CD14-positive monocyte (primary cell): ENCODE measurements at regions not wholly inside any gene's neighbourhood (a gene's known extent, or its start where the extent isn't known, plus 50 kb on each side); places are given as distances from the start of the nearest gene placed in this dataset.

Experiments used
- DNase-seq, 3 donors: peaks; one replicate each; pipeline ENCODE4 v3.0.0-alpha.2; 2011 to 2022
- H2AFZ ChIP-seq: 2 replicates; pipeline ENCODE4 v1.6.0; 2012; ENCODE audit warnings: mild to moderate bottlenecking, low read depth, low read length, inconsistent platforms; ENCODE audit not compliant: insufficient read depth, poor library complexity, severe bottlenecking
- H3K27ac ChIP-seq, 2 donors: 1 replicate in 1 of 2; 2 replicates in 1 of 2; pipeline ENCODE4 v1.5.1; 2012 to 2013; ENCODE audit warnings: low read length in 2 of 2, control low read depth in 1 of 2, inconsistent platforms in 1 of 2, low read depth in 1 of 2, mild to moderate bottlenecking in 1 of 2
- H3K27me3 ChIP-seq, 2 donors: one replicate each; pipeline versions ENCODE4 v1.6.0 to v1.6.1; 2011 to 2013; ENCODE audit warnings: low read length in 2 of 2; ENCODE audit not compliant: control insufficient read depth in 2 of 2, insufficient read depth in 2 of 2
- H3K36me3 ChIP-seq, 2 donors: replicated peaks in 1 of 2; 1 replicate in 1 of 2; 2 replicates in 1 of 2; pipeline versions ENCODE4 v1.5.1 to v1.6.1; 2012 to 2013; ENCODE audit warnings: low read length in 2 of 2, control low read depth in 1 of 2, inconsistent platforms in 1 of 2, mild to moderate bottlenecking in 1 of 2; ENCODE audit not compliant: insufficient read depth in 2 of 2, control insufficient read depth in 1 of 2
- H3K4me1 ChIP-seq, 2 donors: 1 replicate in 1 of 2; 2 replicates in 1 of 2; pipeline versions ENCODE4 v1.5.1 to v1.6.1; 2012 to 2013; ENCODE audit warnings: low read length in 2 of 2, control low read depth in 1 of 2, inconsistent platforms in 1 of 2, mild to moderate bottlenecking in 1 of 2, moderate library complexity in 1 of 2; ENCODE audit not compliant: insufficient read depth in 2 of 2, control insufficient read depth in 1 of 2
- H3K4me2 ChIP-seq: replicated peaks from 2 replicates; pipeline ENCODE3; 2012; ENCODE audit warnings: low read length, moderate library complexity, mild to moderate bottlenecking; ENCODE audit not compliant: poor library complexity, severe bottlenecking; ENCODE audit errors: extremely low read depth
- H3K4me3 ChIP-seq, 3 experiments: fragments of 200-600 bp in 1 of 3; sonication (generic) in 1 of 3; replicated peaks in 1 of 3; 1 replicate in 2 of 3; 2 replicates in 1 of 3; pipeline ENCODE4 v1.5.1; 2011 to 2013; ENCODE audit warnings: low read length in 3 of 3, mild to moderate bottlenecking in 3 of 3, control low read depth in 2 of 3, low read depth in 2 of 3, inconsistent platforms in 1 of 3, moderate library complexity in 1 of 3
- H3K79me2 ChIP-seq: 2 replicates; pipeline ENCODE4 v1.6.0; 2012; ENCODE audit warnings: mild to moderate bottlenecking, control low read depth, inconsistent platforms, low read length, moderate library complexity; ENCODE audit not compliant: insufficient read depth
- H3K9ac ChIP-seq: 2 replicates; pipeline ENCODE4 v1.6.0; 2017; ENCODE audit warnings: low read length, mild to moderate bottlenecking; ENCODE audit not compliant: insufficient read depth, poor library complexity, severe bottlenecking
- H3K9me3 ChIP-seq, 2 donors: replicated peaks in 1 of 2; 1 replicate in 1 of 2; 2 replicates in 1 of 2; pipeline versions ENCODE4 v1.5.1 to v1.6.1; 2012 to 2013; ENCODE audit warnings: low read length in 2 of 2, control low read depth in 1 of 2; ENCODE audit not compliant: control insufficient read depth in 1 of 2, insufficient read depth in 1 of 2
- H4K20me1 ChIP-seq: 2 replicates; pipeline ENCODE4 v1.6.0; 2012; ENCODE audit warnings: mild to moderate bottlenecking, low read length, control low read depth, moderate library complexity; ENCODE audit not compliant: insufficient read depth
- H3K27ac Mint-ChIP-seq, 7 donors: one replicate each; pipeline ENCODE4 v1.8.0; 2020; ENCODE audit warnings: mild to moderate bottlenecking in 7 of 7, mixed read lengths in 7 of 7, moderate library complexity in 6 of 7, inconsistent platforms in 2 of 7
- H3K27me3 Mint-ChIP-seq, 3 donors: one replicate each; pipeline ENCODE4 v1.8.0; 2021 to 2022; ENCODE audit warnings: low read depth in 3 of 3, mild to moderate bottlenecking in 3 of 3, mixed read lengths in 3 of 3, moderate library complexity in 3 of 3, inconsistent platforms in 1 of 3
- H3K36me3 Mint-ChIP-seq, 2 donors: one replicate each; pipeline ENCODE4 v1.8.0; 2020; ENCODE audit warnings: mixed read lengths in 2 of 2, inconsistent platforms in 1 of 2, mild to moderate bottlenecking in 1 of 2
- H3K4me1 Mint-ChIP-seq: one replicate; pipeline ENCODE4 v1.8.0; 2020; ENCODE audit warnings: mild to moderate bottlenecking, mixed read lengths
- H3K4me3 Mint-ChIP-seq, 2 donors: one replicate each; pipeline ENCODE4 v1.8.0; 2020; ENCODE audit warnings: mild to moderate bottlenecking in 2 of 2, mixed read lengths in 2 of 2, moderate library complexity in 1 of 2
- H3K9me3 Mint-ChIP-seq, 7 donors: one replicate each; pipeline ENCODE4 v1.8.0; 2020 to 2022; ENCODE audit warnings: mixed read lengths in 7 of 7, mild to moderate bottlenecking in 6 of 7, moderate library complexity in 6 of 7, inconsistent platforms in 2 of 7
- WGBS: methylation state at CpG from one replicate; pipeline ENCODE4 v1.1.5; 2013; ENCODE audit warnings: missing lambda C conversion rate; ENCODE audit not compliant: insufficient coverage; 5-methylcytosine and 5-hydroxymethylcytosine counted together
- intact Hi-C, 2 donors: fragments of 100-400 bp; cut with micrococcal nuclease; formaldehyde crosslinking; loops; one replicate each; pipeline versions ENCODE4 v1.15.0 to v1.15.1; 2023
- TF ChIP-seq, protein P1 (sequence below): fragments of 200-600 bp; IDR thresholded peaks from one replicate; pipeline ENCODE4 v1.8.0; 2022; ENCODE audit warnings: antibody characterized with exemption, mild to moderate bottlenecking

DNA sequence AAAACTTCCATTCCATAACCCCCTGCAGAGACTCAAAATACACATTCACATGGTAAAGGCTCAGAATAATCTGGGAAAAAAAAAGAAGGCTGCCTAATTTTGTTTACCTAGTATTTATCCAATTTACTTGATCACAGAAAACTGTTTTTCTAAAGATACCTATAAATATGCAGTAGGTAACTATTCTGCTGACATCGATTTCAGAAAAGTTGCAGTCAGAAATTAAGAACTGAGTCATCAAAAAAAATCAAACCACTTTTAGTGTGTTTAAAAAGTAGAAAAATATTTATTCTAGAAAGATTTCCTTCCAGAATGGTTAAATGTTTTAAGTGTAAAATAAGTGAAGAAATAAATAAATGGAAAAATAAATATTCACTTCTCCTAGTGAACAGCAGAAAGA lies 254.5 kb upstream of the CAND1 start:
- no peak overlapping the region for H3K4me3 ChIP-seq

GRCh38 chr12:67018105-67018504 lies 251.1 kb upstream of the CAND1 start:
- Histone ChIP-seq H2AFZ (no peak overlapping the region), H3K4me3 (no peak overlapping the region), H3K27me3 (peaks cover 0 to 2% of the 10 kb centered on the region in 2 donors), H3K36me3 (no peaks in the 10 kb centered on the region), H3K4me1 (no peaks in the 10 kb centered on the region), H3K27ac (no peak overlapping the region), H3K4me2 (no peak overlapping the region), H4K20me1 (no peaks in the 10 kb centered on the region), H3K9me3 (no peaks in the 10 kb centered on the region), H3K9ac (no peak overlapping the region), H3K79me2 (no peaks in the 10 kb centered on the region)
- Mint-ChIP-seq H3K4me1 (no peaks in the 10 kb centered on the region), H3K4me3 (no peak overlapping the region), H3K36me3 (no peaks in the 10 kb centered on the region), H3K27me3 (peaks cover 0 to 2% (median 0%) of the 10 kb centered on the region in 3 donors), H3K9me3 (peaks cover 0 to 2% (median 0%) of the 10 kb centered on the region in 7 donors), H3K27ac (peak overlapping the region in 1 of 7 donors; percentile 70)
- 100% methylated on average over 4 of the region's 5 CpGs for WGBS
- intact Hi-C loops, result no loop called here
- no peak for DNase-seq
- TF ChIP-seq, protein P1, sequence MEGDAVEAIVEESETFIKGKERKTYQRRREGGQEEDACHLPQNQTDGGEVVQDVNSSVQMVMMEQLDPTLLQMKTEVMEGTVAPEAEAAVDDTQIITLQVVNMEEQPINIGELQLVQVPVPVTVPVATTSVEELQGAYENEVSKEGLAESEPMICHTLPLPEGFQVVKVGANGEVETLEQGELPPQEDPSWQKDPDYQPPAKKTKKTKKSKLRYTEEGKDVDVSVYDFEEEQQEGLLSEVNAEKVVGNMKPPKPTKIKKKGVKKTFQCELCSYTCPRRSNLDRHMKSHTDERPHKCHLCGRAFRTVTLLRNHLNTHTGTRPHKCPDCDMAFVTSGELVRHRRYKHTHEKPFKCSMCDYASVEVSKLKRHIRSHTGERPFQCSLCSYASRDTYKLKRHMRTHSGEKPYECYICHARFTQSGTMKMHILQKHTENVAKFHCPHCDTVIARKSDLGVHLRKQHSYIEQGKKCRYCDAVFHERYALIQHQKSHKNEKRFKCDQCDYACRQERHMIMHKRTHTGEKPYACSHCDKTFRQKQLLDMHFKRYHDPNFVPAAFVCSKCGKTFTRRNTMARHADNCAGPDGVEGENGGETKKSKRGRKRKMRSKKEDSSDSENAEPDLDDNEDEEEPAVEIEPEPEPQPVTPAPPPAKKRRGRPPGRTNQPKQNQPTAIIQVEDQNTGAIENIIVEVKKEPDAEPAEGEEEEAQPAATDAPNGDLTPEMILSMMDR, result no peak

More for the DNA sequence above, 254.5 kb upstream of the CAND1 start:
- no CpG with 5 or more reads among the region's 1 CpG for WGBS
- TF ChIP-seq, protein P1, result no peak
- no peak for DNase-seq
- Mint-ChIP-seq H3K4me3 (no peak overlapping the region), H3K4me1 (no peaks in the 10 kb centered on the region), H3K36me3 (no peaks in the 10 kb centered on the region), H3K9me3 (peaks cover 0 to 2% (median 0%) of the 10 kb centered on the region in 7 donors), H3K27me3 (peaks cover 0 to 2% (median 0%) of the 10 kb centered on the region in 3 donors), H3K27ac (no peak overlapping the region)
- Histone ChIP-seq H3K4me2 (no peak overlapping the region), H3K9ac (no peak overlapping the region), H3K79me2 (no peaks in the 10 kb centered on the region), H3K9me3 (no peaks in the 10 kb centered on the region), H4K20me1 (no peaks in the 10 kb centered on the region), H3K4me1 (no peaks in the 10 kb centered on the region), H2AFZ (no peak overlapping the region), H3K36me3 (no peaks in the 10 kb centered on the region), H3K27ac (no peak overlapping the region), H3K27me3 (peaks cover 0 to 2% of the 10 kb centered on the region in 2 donors)
- intact Hi-C loops, result no loop called here
